ENCODE measurements at regions not wholly inside any gene's neighbourhood (a gene's known extent, or its start where the extent isn't known, plus 50 kb on each side); places are given as distances from the start of the nearest gene placed in this dataset.

DNA sequence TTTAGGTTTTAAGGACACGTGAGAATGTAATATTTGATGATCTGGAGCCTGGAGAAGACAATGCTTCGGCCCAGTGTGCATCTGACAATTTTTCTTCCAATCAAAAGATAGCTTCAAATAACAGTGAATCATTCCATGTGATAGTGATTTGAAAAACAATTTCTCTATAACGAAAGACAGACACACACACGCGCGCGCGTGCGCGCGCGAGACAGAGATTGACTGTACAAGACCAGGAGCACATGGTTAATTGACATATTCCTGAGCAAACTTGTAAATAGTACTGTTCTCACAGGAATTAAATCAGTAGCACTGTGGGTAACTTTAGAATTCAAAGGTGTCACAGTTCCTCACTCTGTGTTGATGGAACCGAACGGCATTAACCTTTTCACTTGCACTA is 287.5 kb upstream of the LMO3 start:
- no peak overlapping the region for H3K4me3 ChIP-seq (ENCODE audit: low read depth in 2 of 2, low read length in 2 of 2)
- no peak overlapping the region for H3K27ac ChIP-seq (ENCODE audit: low read length)
- no peaks in the 10 kb centered on the region for H3K4me1 ChIP-seq (ENCODE audit: control insufficient read depth, insufficient read depth, low read length)
- ATAC-seq (no peak), DNase-seq (ENCODE audit: low read depth, low spot score) (no peak)
- in situ Hi-C loops (cut with HindIII; ENCODE audit: low pct_unique_long_range_greater_than_20kb, low sequenced_read_pairs) (no loop called here), intact Hi-C loops (cut with micrococcal nuclease; ENCODE audit: unreplicated experiment) (no loop called here)
- no peaks in the 10 kb centered on the region for H3K27me3 ChIP-seq (ENCODE audit: control insufficient read depth, insufficient read depth, low read length)
- ChIA-PET POLR2A (no interaction called here), CTCF (no interaction called here)
- H3K9me3 ChIP-seq (ENCODE audit: control insufficient read depth, insufficient read depth, low read depth, low read length), result no peaks in the 10 kb centered on the region
- TF ChIP-seq, protein P1, sequence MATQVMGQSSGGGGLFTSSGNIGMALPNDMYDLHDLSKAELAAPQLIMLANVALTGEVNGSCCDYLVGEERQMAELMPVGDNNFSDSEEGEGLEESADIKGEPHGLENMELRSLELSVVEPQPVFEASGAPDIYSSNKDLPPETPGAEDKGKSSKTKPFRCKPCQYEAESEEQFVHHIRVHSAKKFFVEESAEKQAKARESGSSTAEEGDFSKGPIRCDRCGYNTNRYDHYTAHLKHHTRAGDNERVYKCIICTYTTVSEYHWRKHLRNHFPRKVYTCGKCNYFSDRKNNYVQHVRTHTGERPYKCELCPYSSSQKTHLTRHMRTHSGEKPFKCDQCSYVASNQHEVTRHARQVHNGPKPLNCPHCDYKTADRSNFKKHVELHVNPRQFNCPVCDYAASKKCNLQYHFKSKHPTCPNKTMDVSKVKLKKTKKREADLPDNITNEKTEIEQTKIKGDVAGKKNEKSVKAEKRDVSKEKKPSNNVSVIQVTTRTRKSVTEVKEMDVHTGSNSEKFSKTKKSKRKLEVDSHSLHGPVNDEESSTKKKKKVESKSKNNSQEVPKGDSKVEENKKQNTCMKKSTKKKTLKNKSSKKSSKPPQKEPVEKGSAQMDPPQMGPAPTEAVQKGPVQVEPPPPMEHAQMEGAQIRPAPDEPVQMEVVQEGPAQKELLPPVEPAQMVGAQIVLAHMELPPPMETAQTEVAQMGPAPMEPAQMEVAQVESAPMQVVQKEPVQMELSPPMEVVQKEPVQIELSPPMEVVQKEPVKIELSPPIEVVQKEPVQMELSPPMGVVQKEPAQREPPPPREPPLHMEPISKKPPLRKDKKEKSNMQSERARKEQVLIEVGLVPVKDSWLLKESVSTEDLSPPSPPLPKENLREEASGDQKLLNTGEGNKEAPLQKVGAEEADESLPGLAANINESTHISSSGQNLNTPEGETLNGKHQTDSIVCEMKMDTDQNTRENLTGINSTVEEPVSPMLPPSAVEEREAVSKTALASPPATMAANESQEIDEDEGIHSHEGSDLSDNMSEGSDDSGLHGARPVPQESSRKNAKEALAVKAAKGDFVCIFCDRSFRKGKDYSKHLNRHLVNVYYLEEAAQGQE (IDR thresholded peaks at IDR 0.05; ENCODE audit: insufficient read depth in 1 of 2, low read depth in 2 of 2, low read length in 1 of 2), result no peak
- no peak for TF ChIP-seq POLR2AphosphoS5 (IDR thresholded peaks at IDR 0.05; ENCODE audit: low read depth, low read length)
- TF ChIP-seq, protein P2, sequence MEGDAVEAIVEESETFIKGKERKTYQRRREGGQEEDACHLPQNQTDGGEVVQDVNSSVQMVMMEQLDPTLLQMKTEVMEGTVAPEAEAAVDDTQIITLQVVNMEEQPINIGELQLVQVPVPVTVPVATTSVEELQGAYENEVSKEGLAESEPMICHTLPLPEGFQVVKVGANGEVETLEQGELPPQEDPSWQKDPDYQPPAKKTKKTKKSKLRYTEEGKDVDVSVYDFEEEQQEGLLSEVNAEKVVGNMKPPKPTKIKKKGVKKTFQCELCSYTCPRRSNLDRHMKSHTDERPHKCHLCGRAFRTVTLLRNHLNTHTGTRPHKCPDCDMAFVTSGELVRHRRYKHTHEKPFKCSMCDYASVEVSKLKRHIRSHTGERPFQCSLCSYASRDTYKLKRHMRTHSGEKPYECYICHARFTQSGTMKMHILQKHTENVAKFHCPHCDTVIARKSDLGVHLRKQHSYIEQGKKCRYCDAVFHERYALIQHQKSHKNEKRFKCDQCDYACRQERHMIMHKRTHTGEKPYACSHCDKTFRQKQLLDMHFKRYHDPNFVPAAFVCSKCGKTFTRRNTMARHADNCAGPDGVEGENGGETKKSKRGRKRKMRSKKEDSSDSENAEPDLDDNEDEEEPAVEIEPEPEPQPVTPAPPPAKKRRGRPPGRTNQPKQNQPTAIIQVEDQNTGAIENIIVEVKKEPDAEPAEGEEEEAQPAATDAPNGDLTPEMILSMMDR (IDR thresholded peaks at IDR 0.05), result no peak
- no peak for TF ChIP-seq SIN3A (IDR thresholded peaks at IDR 0.05; ENCODE audit: borderline replicate concordance, insufficient read depth, low read depth, low read length)
- no peak for TF ChIP-seq TCF7L2 (IDR thresholded peaks at IDR 0.05; ENCODE audit: low read depth, low read length)
- no peaks in the 10 kb centered on the region for H3K36me3 ChIP-seq (ENCODE audit: control insufficient read depth, insufficient read depth, low read length)
- no TSS peak for BruUV-seq (replicated peaks)

DNA sequence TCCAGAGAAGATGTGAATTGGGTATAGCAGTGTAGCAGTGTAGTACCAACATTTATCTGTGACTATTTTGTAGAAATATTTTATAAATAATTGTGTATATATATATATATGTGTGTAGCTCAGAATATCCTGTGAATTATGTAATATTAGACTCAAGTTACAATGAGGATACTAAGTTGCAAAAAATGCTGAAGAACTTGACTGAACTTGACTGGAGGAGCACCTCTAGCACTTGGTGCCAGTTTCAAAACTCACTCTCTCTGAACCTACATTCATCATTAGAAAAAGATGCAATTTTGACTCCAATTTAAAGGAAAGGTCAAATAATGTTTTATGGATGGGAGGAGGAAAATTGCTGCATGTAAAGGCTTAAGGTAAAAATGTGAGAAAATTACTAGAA is 285.7 kb upstream of the LMO3 start:
- no peaks in the 10 kb centered on the region for H3K27me3 ChIP-seq (ENCODE audit: control insufficient read depth, insufficient read depth, low read length)
- TF ChIP-seq, protein P1 (IDR thresholded peaks at IDR 0.05; ENCODE audit: insufficient read depth in 1 of 2, low read depth in 2 of 2, low read length in 1 of 2), result no peak
- no peak for TF ChIP-seq TCF7L2 (IDR thresholded peaks at IDR 0.05; ENCODE audit: low read depth, low read length)
- TF ChIP-seq POLR2AphosphoS5 (IDR thresholded peaks at IDR 0.05; ENCODE audit: low read depth, low read length), result no peak
- TF ChIP-seq, protein P2 (IDR thresholded peaks at IDR 0.05), result no peak
- TF ChIP-seq SIN3A (IDR thresholded peaks at IDR 0.05; ENCODE audit: borderline replicate concordance, insufficient read depth, low read depth, low read length), result no peak
- intact Hi-C loops (cut with micrococcal nuclease; ENCODE audit: unreplicated experiment) (no loop called here), in situ Hi-C loops (cut with HindIII; ENCODE audit: low pct_unique_long_range_greater_than_20kb, low sequenced_read_pairs) (no loop called here)
- H3K27ac ChIP-seq (ENCODE audit: low read length), result no peak overlapping the region
- H3K36me3 ChIP-seq (ENCODE audit: control insufficient read depth, insufficient read depth, low read length), result no peaks in the 10 kb centered on the region
- ChIA-PET CTCF (no interaction called here), POLR2A (no interaction called here)
- H3K4me3 ChIP-seq (ENCODE audit: low read depth in 2 of 2, low read length in 2 of 2), result no peak overlapping the region
- H3K4me1 ChIP-seq (ENCODE audit: control insufficient read depth, insufficient read depth, low read length), result no peaks in the 10 kb centered on the region
- ATAC-seq (no peak), DNase-seq (ENCODE audit: low read depth, low spot score) (no peak)
- no peaks in the 10 kb centered on the region for H3K9me3 ChIP-seq (ENCODE audit: control insufficient read depth, insufficient read depth, low read depth, low read length)
- BruUV-seq (replicated peaks), result no TSS peak

Data from Panc1 (cell line).